Lung (tissue), 11 donors: ENCODE measurements at regions not wholly inside any gene's neighbourhood (a gene's known extent, or its start where the extent isn't known, plus 50 kb on each side); places are given as distances from the start of the nearest gene placed in this dataset.
"Not testable (repeated sequence)": the region's sequence is repeated elsewhere in the genome, so short reads cannot be mapped to it uniquely, and the experiment has no call there.

Experiments used
- ATAC-seq: fragments of 200-7000 bp; cut with Tn5 transposase; one replicate; pipeline ENCODE4 v1.9.1; 2020; ENCODE audit warnings: moderate number of reproducible peaks; ENCODE audit not compliant: insufficient read depth, low FRiP score
- DNase-seq, 3 donors: peaks; one replicate each; pipeline ENCODE4 v3.0.0-alpha.2; 2013 to 2017
- H3K27ac ChIP-seq, 2 donors: one replicate each; pipeline ENCODE4 v1.5.1; 2013; ENCODE audit warnings: mild to moderate bottlenecking in 2 of 2, moderate library complexity in 2 of 2, control low read depth in 1 of 2, inconsistent platforms in 1 of 2, low read depth in 1 of 2, low read length in 1 of 2
- H3K27me3 ChIP-seq, 3 donors: one replicate each; pipeline ENCODE4 v1.5.1; 2013; ENCODE audit warnings: low read length in 2 of 3; ENCODE audit not compliant: control insufficient read depth in 3 of 3, insufficient read depth in 3 of 3
- H3K36me3 ChIP-seq, 4 donors: one replicate each; pipeline ENCODE4 v1.5.1; 2013; ENCODE audit warnings: low read length in 4 of 4, mild to moderate bottlenecking in 1 of 4, moderate library complexity in 1 of 4; ENCODE audit not compliant: control insufficient read depth in 4 of 4, insufficient read depth in 4 of 4
- H3K4me1 ChIP-seq, 5 donors: one replicate each; pipeline ENCODE4 v1.5.1; 2013; ENCODE audit warnings: low read length in 5 of 5, mild to moderate bottlenecking in 2 of 5, moderate library complexity in 1 of 5; ENCODE audit not compliant: control insufficient read depth in 5 of 5, insufficient read depth in 5 of 5
- H3K4me3 ChIP-seq: one replicate; pipeline ENCODE4 v1.5.1; 2013; ENCODE audit warnings: mild to moderate bottlenecking, control low read depth, moderate library complexity
- H3K9ac ChIP-seq, 2 donors: one replicate each; pipeline ENCODE4 v1.5.1; 2013; ENCODE audit warnings: low read length in 2 of 2, control low read depth in 1 of 2; ENCODE audit not compliant: insufficient read depth in 1 of 2
- H3K9me3 ChIP-seq, 4 donors: one replicate each; pipeline ENCODE4 v1.5.1; 2013; ENCODE audit warnings: low read length in 3 of 4, mild to moderate bottlenecking in 1 of 4, moderate library complexity in 1 of 4; ENCODE audit not compliant: control insufficient read depth in 4 of 4, insufficient read depth in 3 of 4
- WGBS, 2 donors: extraction: QIAGEN DNeasy Blood & Tissue Kit; methylation state at CpG; one replicate each; pipeline ENCODE4 v1.1.7; 2013; 5-methylcytosine and 5-hydroxymethylcytosine counted together
- TF ChIP-seq, protein P1 (sequence below): IDR thresholded peaks from 2 replicates; pipeline ENCODE4 v1.5.1; 2012; ENCODE audit warnings: mild to moderate bottlenecking; ENCODE audit errors: control extremely low read depth, extremely low read depth
- donor health status: control.
- donor health status: control.
- donor health status: Bipolar disorder and iron deficiency.
- donor health status: healthy.
- donor health status: DM: yes; HTN: yes; CAD: no.

DNA sequence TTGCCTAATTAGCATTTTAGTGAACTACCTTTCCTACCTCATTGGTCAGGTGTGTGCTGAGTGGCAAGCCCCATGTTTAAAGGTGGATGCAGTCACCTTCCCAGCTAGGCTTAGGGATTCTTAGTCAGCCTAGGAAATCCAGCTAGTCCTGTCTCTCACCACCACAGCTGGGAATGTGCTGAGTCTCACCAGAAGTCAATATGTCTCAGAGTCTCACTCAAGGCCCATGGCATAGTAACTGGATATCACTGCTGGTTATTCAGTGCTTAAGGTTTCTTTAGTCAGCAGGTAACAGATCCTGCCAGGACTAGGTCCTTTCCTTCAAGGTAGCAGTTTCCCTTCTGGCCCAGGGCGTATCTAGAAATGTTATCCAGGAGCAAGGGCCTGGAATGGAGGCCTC, 136.5 kb downstream of the COX18 start:
- H3K4me3 ChIP-seq = no peak overlapping the region
- no peaks in the 10 kb centered on the region for H3K27me3 ChIP-seq
- no peak overlapping the region for H3K9ac ChIP-seq
- DNase-seq = no peak
- H3K27ac ChIP-seq = no peak overlapping the region
- TF ChIP-seq, protein P1, sequence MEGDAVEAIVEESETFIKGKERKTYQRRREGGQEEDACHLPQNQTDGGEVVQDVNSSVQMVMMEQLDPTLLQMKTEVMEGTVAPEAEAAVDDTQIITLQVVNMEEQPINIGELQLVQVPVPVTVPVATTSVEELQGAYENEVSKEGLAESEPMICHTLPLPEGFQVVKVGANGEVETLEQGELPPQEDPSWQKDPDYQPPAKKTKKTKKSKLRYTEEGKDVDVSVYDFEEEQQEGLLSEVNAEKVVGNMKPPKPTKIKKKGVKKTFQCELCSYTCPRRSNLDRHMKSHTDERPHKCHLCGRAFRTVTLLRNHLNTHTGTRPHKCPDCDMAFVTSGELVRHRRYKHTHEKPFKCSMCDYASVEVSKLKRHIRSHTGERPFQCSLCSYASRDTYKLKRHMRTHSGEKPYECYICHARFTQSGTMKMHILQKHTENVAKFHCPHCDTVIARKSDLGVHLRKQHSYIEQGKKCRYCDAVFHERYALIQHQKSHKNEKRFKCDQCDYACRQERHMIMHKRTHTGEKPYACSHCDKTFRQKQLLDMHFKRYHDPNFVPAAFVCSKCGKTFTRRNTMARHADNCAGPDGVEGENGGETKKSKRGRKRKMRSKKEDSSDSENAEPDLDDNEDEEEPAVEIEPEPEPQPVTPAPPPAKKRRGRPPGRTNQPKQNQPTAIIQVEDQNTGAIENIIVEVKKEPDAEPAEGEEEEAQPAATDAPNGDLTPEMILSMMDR = no peak
- ATAC-seq = no peak
- H3K4me1 ChIP-seq = no peaks in the 10 kb centered on the region
- no peaks in the 10 kb centered on the region for H3K36me3 ChIP-seq
- 88 to 94% methylated on average over 1 of the region's 1 CpG for WGBS, 2 donors
- H3K9me3 ChIP-seq = peaks cover 0 to 4% (median 0%) of the 10 kb centered on the region in 4 donors

DNA sequence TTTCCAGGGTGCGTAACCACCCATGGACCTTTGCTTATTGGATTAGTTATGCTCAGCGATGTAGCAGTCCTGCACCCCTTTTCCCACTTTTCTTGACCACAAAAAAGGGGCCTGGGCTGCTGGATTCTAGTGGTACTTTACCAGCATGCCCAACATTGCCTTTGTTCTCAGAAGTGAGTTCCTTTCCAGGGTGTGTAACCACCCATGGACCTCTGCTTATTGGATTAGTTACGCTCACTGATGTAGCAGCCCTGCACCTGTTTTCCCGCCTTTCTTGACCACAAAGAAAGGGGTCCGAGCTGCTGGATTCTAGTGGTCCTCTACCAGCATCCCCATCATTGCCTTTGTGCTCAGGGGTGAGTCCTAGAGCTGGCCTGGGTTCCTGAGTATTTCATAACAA, 138.2 kb downstream of the COX18 start:
- TF ChIP-seq, protein P1 = no peak
- Histone ChIP-seq H3K27me3 (no peaks in the 10 kb centered on the region), H3K9ac (no peak overlapping the region), H3K36me3 (no peaks in the 10 kb centered on the region), H3K27ac (no peak overlapping the region), H3K4me3 (no peak overlapping the region), H3K9me3 (peaks cover 0 to 4% (median 0%) of the 10 kb centered on the region in 4 donors), H3K4me1 (no peaks in the 10 kb centered on the region)
- WGBS, 2 donors = 92% methylated on average over 5 of the region's 5 CpGs
- DNase-seq = no peak
- ATAC-seq = no peak

DNA sequence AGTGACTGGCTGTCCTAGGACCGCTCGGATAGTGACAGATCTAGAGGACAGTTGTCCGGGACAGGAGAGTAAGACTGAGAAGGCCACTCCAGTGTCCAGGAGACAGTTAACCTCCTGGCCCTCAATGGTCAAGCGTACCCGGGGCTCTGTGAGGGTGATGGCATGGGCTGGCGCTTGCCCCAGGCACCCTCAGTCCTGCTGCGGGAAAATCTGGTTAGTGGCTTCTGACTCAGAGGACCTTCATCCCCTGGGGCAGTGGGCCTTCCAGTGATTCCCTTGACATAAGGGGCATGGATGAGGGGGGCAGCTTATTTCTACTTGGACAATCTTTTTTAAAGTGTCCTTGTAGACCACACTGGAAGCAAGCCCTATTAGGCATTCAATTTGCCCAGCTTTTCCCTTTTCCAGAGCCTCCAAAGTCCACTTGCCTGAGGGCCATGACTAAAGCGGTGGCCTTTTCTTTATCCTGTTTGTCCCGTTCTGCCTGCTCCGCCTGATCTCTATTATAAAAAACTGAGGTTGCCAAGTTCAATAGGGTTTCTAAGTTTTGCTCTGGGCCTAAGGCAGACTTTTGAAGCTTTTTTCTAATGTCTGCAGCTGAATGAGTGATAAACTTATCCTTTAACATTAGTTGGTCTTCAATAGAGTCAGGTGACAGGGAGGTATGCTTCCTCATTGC, 139.8 kb downstream of the COX18 start:
- H3K36me3 ChIP-seq, ATAC-seq, DNase-seq, H3K27ac ChIP-seq, H3K9me3 ChIP-seq, H3K9ac ChIP-seq, H3K4me1 ChIP-seq, H3K4me3 ChIP-seq, H3K27me3 ChIP-seq: not testable (repeated sequence)
- WGBS, 2 donors = 94 to 97% methylated on average over 10 of the region's 10 CpGs

DNA sequence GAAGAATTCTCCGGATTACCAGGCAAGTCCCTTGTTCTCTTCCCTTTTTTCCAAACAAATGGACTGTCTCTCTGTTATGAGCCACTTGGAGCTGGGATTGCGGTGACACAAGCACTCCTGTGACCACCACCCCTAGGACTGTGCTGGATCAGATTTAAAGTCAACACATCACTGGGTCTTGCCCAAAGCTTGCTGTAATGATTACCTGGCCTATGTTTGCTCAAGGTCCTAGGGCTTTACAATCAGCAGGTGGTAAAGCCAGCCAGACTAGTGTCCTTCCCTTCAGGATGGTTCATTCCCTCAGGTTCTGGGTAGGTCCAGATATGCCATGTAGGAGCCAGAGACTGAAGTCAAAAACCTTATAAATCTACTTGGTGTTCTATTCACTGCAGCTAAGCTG, 144.7 kb downstream of the COX18 start:
- Histone ChIP-seq H3K4me1 (no peaks in the 10 kb centered on the region), H3K36me3 (no peaks in the 10 kb centered on the region), H3K9me3 (peaks cover 0 to 8% (median 0%) of the 10 kb centered on the region in 4 donors), H3K27me3 (no peaks in the 10 kb centered on the region), H3K9ac (no peak overlapping the region), H3K27ac (no peak overlapping the region), H3K4me3 (no peak overlapping the region)
- TF ChIP-seq, protein P1 = no peak
- DNase-seq (no peak), ATAC-seq (peak; percentile 27)
- 82 to 94% methylated on average over 2 of the region's 2 CpGs for WGBS, 2 donors
